ENCODE measurements at regions not wholly inside any gene's neighbourhood (a gene's known extent, or its start where the extent isn't known, plus 50 kb on each side); places are given as distances from the start of the nearest gene placed in this dataset.
A peak's percentile ranks its signal among the peaks of the same experiment; 100 is the strongest.

DNA sequence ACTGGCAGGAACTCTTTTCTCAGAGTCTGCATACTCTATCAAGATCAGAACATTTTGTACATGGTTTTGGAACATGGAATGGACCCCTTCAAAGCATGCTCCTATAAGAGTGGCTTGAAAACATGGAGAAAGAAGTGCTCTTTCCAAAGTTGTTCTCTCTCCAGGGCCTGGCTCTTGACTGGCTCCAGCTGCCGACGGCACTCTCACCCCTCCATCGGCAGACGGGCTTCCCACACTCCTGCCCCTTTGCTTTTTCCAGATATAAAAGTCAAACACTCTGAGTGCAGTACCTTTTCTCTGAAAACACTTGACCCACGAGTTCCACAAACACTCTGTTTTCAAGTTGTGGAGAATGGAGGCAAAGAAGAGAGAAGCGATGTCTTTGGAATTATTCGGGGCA, 72.5 kb upstream of the ONECUT1 start:
- DNase-seq: no peak

DNA sequence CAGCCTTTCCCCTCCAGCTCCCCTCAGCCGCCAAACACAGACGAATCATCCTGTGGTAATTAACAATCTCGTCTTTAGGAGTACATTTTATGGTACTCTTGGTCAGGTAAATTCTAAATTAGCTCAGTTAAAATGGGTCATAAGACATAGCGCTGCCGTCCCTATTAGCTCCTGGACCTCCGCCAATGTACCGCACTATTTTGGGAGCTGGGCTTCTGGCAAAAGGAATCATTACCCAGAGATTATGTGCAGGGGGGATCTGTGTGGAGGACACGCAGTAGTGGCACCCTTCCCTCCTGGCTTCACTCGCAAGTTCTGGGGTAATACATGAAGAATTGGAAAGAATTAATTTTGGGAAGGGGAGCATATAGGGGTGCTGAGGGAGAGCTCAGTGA, 68.6 kb upstream of the ONECUT1 start:
- no peak for DNase-seq

DNA sequence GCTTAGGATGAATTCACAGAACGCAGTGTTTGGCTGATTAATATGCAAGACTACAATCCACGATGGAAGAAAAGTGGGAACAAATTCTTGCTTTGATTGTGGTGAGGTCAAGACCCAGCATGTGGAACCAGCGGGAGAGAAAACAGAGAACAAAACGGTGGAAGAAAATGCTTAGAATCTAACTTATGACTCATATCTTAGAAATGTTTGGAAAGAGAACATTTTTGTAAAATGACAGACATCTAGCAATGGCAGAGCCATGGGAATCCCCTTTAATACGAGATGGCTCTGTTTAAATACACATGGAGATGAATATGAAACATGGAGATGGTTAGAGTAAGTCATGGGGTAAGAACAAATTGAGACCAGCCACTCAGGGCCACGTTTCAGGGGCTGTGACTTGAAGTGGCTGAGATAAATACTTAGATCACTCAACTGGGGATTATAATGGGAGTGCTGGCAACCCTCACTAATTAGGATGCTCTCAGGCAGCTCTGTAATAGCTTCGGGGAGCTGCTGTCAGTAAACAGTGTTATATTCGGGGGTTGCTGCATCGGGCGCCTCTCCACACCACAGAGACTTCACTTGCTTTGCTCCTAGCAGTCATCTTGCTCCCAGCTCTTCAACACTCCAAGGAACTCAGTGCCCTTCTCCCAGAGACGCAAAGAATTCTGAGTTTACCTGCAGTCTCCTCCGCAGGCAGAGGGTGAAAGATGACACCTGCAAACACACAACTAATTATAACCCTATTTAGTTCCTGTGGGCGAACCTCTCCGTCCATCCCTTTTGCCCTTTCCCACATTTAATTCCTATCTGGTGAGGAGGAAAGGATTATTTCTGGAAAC, 68.0 kb upstream of the ONECUT1 start:
- DNase-seq: peak; percentile 39

- DNase-seq: no peak
Measured at GRCh38 chr15:52857471-52857870, 67.3 kb upstream of the ONECUT1 start.

- no peak for DNase-seq
Measured at GRCh38 chr15:52856286-52856685, 66.2 kb upstream of the ONECUT1 start.

GRCh38 chr15:52855157-52855556, 65.0 kb upstream of the ONECUT1 start:
- DNase-seq: no peak

DNA sequence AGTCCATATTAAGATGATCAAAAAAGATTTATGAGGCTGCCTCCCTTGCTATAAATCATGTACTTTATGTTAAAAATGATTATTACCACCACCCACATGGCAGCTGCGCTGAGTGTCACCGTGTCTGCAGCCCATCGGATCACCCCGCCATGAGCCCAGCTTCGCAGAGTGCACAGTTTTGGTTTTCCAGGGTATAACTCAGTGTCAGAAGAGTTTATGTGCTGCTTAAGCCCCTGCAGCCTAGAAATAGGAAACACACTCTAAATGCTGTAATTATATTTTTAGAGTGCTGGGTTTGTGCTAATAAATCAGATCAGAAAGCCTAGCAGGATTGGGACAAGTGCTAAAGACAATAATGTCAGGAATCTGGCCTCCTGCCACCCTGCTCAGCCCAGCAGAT, 54.7 kb upstream of the ONECUT1 start:
- no peak for DNase-seq

Data from retina (tissue), 1 donor.